SK-N-SH (cell line): ENCODE measurements at regions not wholly inside any gene's neighbourhood (a gene's known extent, or its start where the extent isn't known, plus 50 kb on each side); places are given as distances from the start of the nearest gene placed in this dataset.
"Not testable (repeated sequence)": the region's sequence is repeated elsewhere in the genome, so short reads cannot be mapped to it uniquely, and the experiment has no call there.

ENCODE experiments used
- CTCF ChIA-PET: fragments of 300-600, 350-600 bp; formaldehyde crosslinking; extraction: SDS; loops from one replicate; lab custom pipeline; 2021; lab: Yijun Ruan, JAX
- POLR2A ChIA-PET: fragments of 350-600 bp; sonication (Branson Sonifier 250); formaldehyde crosslinking; extraction: SDS; loops from one replicate; lab custom pipeline; 2020; ENCODE audit warnings: antibody characterized with exemption, inconsistent platforms; lab: Yijun Ruan, JAX
- DNase-seq: peaks from one replicate; pipeline ENCODE4 v3.0.0; 2012
- H2AFZ ChIP-seq: fragments of 200-600 bp; sonication (generic); 2 replicates; pipeline ENCODE4 v1.8.1; 2016; ENCODE audit warnings: antibody characterized with exemption, mild to moderate bottlenecking, low read depth
- H3F3A ChIP-seq: fragments of 200-600 bp; sonication (generic); replicated peaks from 2 replicates; pipeline ENCODE3; 2016; ENCODE audit warnings: antibody characterized with exemption, mild to moderate bottlenecking; ENCODE audit not compliant: insufficient read depth
- H3K27ac ChIP-seq, 2 experiments: fragments of 200-500 bp in 1 of 2; fragments of 200-600 bp in 1 of 2; sonication (Bioruptor generic) in 1 of 2; sonication (generic), shearing (Covaris generic) in 1 of 2; 2 replicates each; pipeline versions ENCODE4 v1.5.1 to v1.6.1; 2014 to 2016; ENCODE audit warnings: low read depth in 2 of 2, inconsistent platforms in 1 of 2, low read length in 1 of 2, mild to moderate bottlenecking in 1 of 2, mixed read lengths in 1 of 2
- H3K27me3 ChIP-seq: fragments of 200-600 bp; sonication (generic), shearing (Covaris generic); 2 replicates; pipeline ENCODE4 v1.6.1; 2016; ENCODE audit warnings: mixed run types; ENCODE audit not compliant: insufficient read depth
- H3K36me3 ChIP-seq, 2 experiments: fragments of 200-500 bp in 1 of 2; fragments of 200-600 bp in 1 of 2; sonication (Bioruptor generic) in 1 of 2; sonication (generic) in 1 of 2; replicated peaks in 1 of 2; 2 replicates each; pipeline versions ENCODE3 to v1.5.1; 2014 to 2016; ENCODE audit warnings: low read length in 1 of 2, mild to moderate bottlenecking in 1 of 2; ENCODE audit not compliant: insufficient read depth in 2 of 2, control insufficient read depth in 1 of 2
- H3K4me1 ChIP-seq, 2 experiments: fragments of 200-500 bp in 1 of 2; fragments of 200-600 bp in 1 of 2; sonication (Bioruptor generic) in 1 of 2; sonication (generic), shearing (Covaris generic) in 1 of 2; 2 replicates each; pipeline versions ENCODE4 v1.5.1 to v1.6.1; 2014 to 2016; ENCODE audit warnings: low read depth in 1 of 2, low read length in 1 of 2, mixed run types in 1 of 2; ENCODE audit not compliant: insufficient read depth in 2 of 2, control insufficient read depth in 1 of 2
- H3K4me2 ChIP-seq: fragments of 200-600 bp; sonication (generic), shearing (Covaris generic); 2 replicates; pipeline ENCODE4 v1.6.1; 2017; ENCODE audit warnings: mixed run types
- H3K4me3 ChIP-seq, 2 experiments: fragments of 200-500 bp in 1 of 2; fragments of 200-600 bp in 1 of 2; sonication (Bioruptor generic) in 1 of 2; sonication (generic), shearing (Covaris generic) in 1 of 2; 2 replicates each; pipeline versions ENCODE4 v1.5.1 to v1.8.1; 2014 to 2016; ENCODE audit warnings: low read depth in 2 of 2, inconsistent platforms in 1 of 2, low read length in 1 of 2, mild to moderate bottlenecking in 1 of 2, mixed read lengths in 1 of 2, moderate library complexity in 1 of 2
- H3K79me2 ChIP-seq: fragments of 200-600 bp; sonication (generic); 2 replicates; pipeline ENCODE4 v1.8.1; 2017; ENCODE audit warnings: mild to moderate bottlenecking; ENCODE audit not compliant: insufficient read depth
- H3K9ac ChIP-seq: fragments of 200-600 bp; sonication (generic); 2 replicates; pipeline ENCODE4 v1.6.1; 2017; ENCODE audit warnings: mixed run types
- H3K9me2 ChIP-seq: fragments of 200-600 bp; sonication (generic); 2 replicates; pipeline ENCODE4 v1.6.1; 2017; ENCODE audit warnings: mixed run types
- H3K9me3 ChIP-seq: fragments of 200-600 bp; sonication (generic); 2 replicates; pipeline ENCODE4 v1.6.1; 2017; ENCODE audit warnings: mixed run types, mild to moderate bottlenecking, moderate library complexity
- H4K20me1 ChIP-seq: fragments of 200-600 bp; sonication (generic); 2 replicates; pipeline ENCODE4 v1.6.1; 2017; ENCODE audit warnings: mild to moderate bottlenecking, mixed run types; ENCODE audit not compliant: insufficient read depth
- TCF12 ChIP-seq: IDR thresholded peaks from 2 replicates; pipeline ENCODE4 v1.4.0; 2012
- WGBS: methylation state at CpG from one replicate; pipeline ENCODE4 v1.1.6; 2017; ENCODE audit warnings: low lambda C conversion rate; 5-methylcytosine and 5-hydroxymethylcytosine counted together

DNA sequence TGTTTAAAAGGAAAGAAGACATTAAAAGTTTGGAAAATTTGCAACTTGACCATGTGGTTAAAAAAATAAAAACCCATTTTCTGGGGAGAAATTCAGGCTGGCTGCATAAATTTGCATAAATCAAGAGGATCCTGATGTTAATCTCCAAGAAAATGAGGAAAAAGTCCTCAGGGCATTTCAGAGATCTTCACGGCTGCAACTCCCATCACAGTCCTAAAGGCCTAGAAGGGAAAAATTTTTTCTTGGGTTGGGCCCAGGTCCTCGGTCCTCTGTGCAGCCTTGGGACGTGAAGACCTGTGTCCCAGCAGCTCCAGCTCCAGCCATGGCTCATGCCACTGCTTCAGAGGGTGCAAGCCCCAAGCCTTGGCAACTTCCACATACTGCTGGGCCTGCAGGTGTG, 84.8 kb upstream of the C1QTNF3 start:
- POLR2A ChIA-PET, H3K4me2 ChIP-seq, H3K9me3 ChIP-seq, H2AFZ ChIP-seq, H3K27me3 ChIP-seq, CTCF ChIA-PET, H4K20me1 ChIP-seq, H3K36me3 ChIP-seq, H3F3A ChIP-seq, H3K9me2 ChIP-seq, H3K9ac ChIP-seq, H3K79me2 ChIP-seq, H3K4me3 ChIP-seq, DNase-seq, H3K27ac ChIP-seq, H3K4me1 ChIP-seq: not testable (repeated sequence)
- WGBS, result 80% methylated on average over 3 of the region's 3 CpGs

GRCh38 chr5:34128890-34129289, 85.9 kb upstream of the C1QTNF3 start:
- CTCF ChIA-PET, H3K9me2 ChIP-seq, H3K27ac ChIP-seq, H4K20me1 ChIP-seq, DNase-seq, POLR2A ChIA-PET, H3K9ac ChIP-seq, H3K9me3 ChIP-seq, H2AFZ ChIP-seq, H3K4me3 ChIP-seq, H3K4me2 ChIP-seq, H3K79me2 ChIP-seq, H3K4me1 ChIP-seq, H3F3A ChIP-seq, H3K27me3 ChIP-seq, H3K36me3 ChIP-seq: not testable (repeated sequence)

GRCh38 chr5:34154988-34155387, 112.0 kb upstream of the C1QTNF3 start:
- H4K20me1 ChIP-seq, H3K9ac ChIP-seq, POLR2A ChIA-PET, H3K9me2 ChIP-seq, H3K4me1 ChIP-seq, H3K4me2 ChIP-seq, DNase-seq, H3K27ac ChIP-seq, H3K4me3 ChIP-seq, H3K9me3 ChIP-seq, H3K79me2 ChIP-seq, H3K36me3 ChIP-seq, H3K27me3 ChIP-seq, H3F3A ChIP-seq, H2AFZ ChIP-seq, CTCF ChIA-PET: not testable (repeated sequence)
- 59% methylated on average over 3 of the region's 4 CpGs for WGBS

GRCh38 chr5:34156703-34157414, 113.8 kb upstream of the C1QTNF3 start:
- 71% methylated on average over 4 of the region's 4 CpGs for WGBS
- POLR2A ChIA-PET, H3K79me2 ChIP-seq, CTCF ChIA-PET, H3K27me3 ChIP-seq, H4K20me1 ChIP-seq, H3K4me1 ChIP-seq, H3K36me3 ChIP-seq, H3K4me2 ChIP-seq, H3K4me3 ChIP-seq, H3K9me3 ChIP-seq, DNase-seq, H3F3A ChIP-seq, H3K9ac ChIP-seq, H3K9me2 ChIP-seq, H2AFZ ChIP-seq: not testable (repeated sequence)
- peak; percentile 33; the same call in 1 of the 2 replicates for TF ChIP-seq TCF12
- H3K27ac ChIP-seq, result 0 out of 4 replicates have a peak overlapping the region, but pooled peaks of 1 of the 2 experiments have one; percentile 26

DNA sequence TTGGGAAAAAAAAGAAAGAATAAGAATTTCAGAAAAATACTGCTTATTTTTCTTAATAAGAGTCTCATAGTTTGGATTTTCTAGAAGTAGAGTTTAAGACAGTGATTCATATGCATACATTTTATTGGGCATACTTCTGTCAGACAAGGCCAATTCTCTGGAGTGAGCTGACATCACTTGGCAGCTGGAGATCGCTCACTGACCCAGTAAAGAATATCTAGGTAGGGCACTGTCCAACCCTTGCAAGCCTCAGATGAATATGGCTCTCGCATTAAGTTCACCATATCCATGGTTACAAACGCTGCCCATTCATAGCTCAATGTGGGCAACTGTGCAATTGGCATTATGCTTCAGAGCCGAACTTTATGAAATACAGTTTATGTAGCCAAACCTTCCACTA, 117.9 kb upstream of the C1QTNF3 start:
- H3K9me2 ChIP-seq, H3K4me1 ChIP-seq, H3K27me3 ChIP-seq, H2AFZ ChIP-seq, H3K9me3 ChIP-seq, H3K4me3 ChIP-seq, H3K9ac ChIP-seq, CTCF ChIA-PET, H3K36me3 ChIP-seq, H3K79me2 ChIP-seq, DNase-seq, H3F3A ChIP-seq, H4K20me1 ChIP-seq, H3K4me2 ChIP-seq, POLR2A ChIA-PET: not testable (repeated sequence)
- peak overlapping the region in 1 of 2 experiments; percentile 43; a peak in 1 of 4 replicates for H3K27ac ChIP-seq
- 49% methylated on average over 4 of the region's 4 CpGs for WGBS

GRCh38 chr5:34171398-34171797, 128.4 kb upstream of the C1QTNF3 start:
- H3K27ac ChIP-seq, H3K4me2 ChIP-seq, H3K9ac ChIP-seq, POLR2A ChIA-PET, H3K9me3 ChIP-seq, DNase-seq, H3F3A ChIP-seq, H3K9me2 ChIP-seq, CTCF ChIA-PET, H3K79me2 ChIP-seq, H3K4me3 ChIP-seq, H4K20me1 ChIP-seq, H3K36me3 ChIP-seq, H3K27me3 ChIP-seq, H2AFZ ChIP-seq, H3K4me1 ChIP-seq: not testable (repeated sequence)
